PC-9 (cell line): ENCODE measurements at regions not wholly inside any gene's neighbourhood (a gene's known extent, or its start where the extent isn't known, plus 50 kb on each side); places are given as distances from the start of the nearest gene placed in this dataset.

ENCODE experiments used
- BruUV-seq: library from RNA; stranded (reverse); fragments of 400-500 nt; replicated peaks from 2 replicates; lab custom pipeline; 2021; lab: Mats Ljungman, UMichigan
- CTCF ChIA-PET: fragments of 300-600 bp; sonication (Branson Sonifier 250); formaldehyde crosslinking; loops from one replicate; lab custom pipeline; 2022; ENCODE audit warnings: antibody characterized with exemption; lab: Charles Lee
- POLR2A ChIA-PET: fragments of 300-600 bp; sonication (Branson Sonifier 250); formaldehyde crosslinking; loops from one replicate; lab custom pipeline; 2022; ENCODE audit warnings: antibody characterized with exemption; ENCODE audit not compliant: unreplicated experiment; lab: Charles Lee
- DNase-seq, 2 experiments: peaks; one replicate each; pipeline versions ENCODE4 v3.0.0 to v3.0.0-alpha.2; 2015 to 2022; ENCODE audit warnings: mixed read lengths in 1 of 2
- H2AFZ ChIP-seq: fragments of 200-600 bp; sonication (generic); 2 replicates; pipeline ENCODE4 v1.8.1; 2017; ENCODE audit warnings: antibody characterized with exemption
- H3F3A ChIP-seq: fragments of 200-600 bp; sonication (generic); 2 replicates; pipeline ENCODE4 v1.8.1; 2017; ENCODE audit warnings: antibody characterized with exemption, mild to moderate bottlenecking, low read depth; ENCODE audit not compliant: insufficient read depth
- H3K27ac ChIP-seq: fragments of 200-600 bp; sonication (generic); 2 replicates; pipeline ENCODE4 v1.6.1; 2016; ENCODE audit warnings: mixed run types
- H3K27me3 ChIP-seq: fragments of 200-600 bp; sonication (generic); 2 replicates; pipeline ENCODE4 v1.6.1; 2016; ENCODE audit warnings: low read depth, mixed run types; ENCODE audit not compliant: insufficient read depth
- H3K36me3 ChIP-seq: fragments of 200-600 bp; sonication (generic); 2 replicates; pipeline ENCODE4 v1.6.1; 2016; ENCODE audit warnings: low read depth, mixed run types
- H3K4me1 ChIP-seq: fragments of 200-600 bp; sonication (generic); replicated peaks from 2 replicates; pipeline ENCODE4 v1.6.1; 2016; ENCODE audit warnings: mixed run types; ENCODE audit not compliant: insufficient read depth
- H3K4me2 ChIP-seq: fragments of 200-600 bp; sonication (generic); 2 replicates; pipeline ENCODE4 v1.6.1; 2017; ENCODE audit warnings: mixed run types
- H3K4me3 ChIP-seq: fragments of 200-600 bp; sonication (generic); 2 replicates; pipeline ENCODE4 v1.6.1; 2016; ENCODE audit warnings: mixed run types
- H3K79me2 ChIP-seq: fragments of 200-600 bp; sonication (generic); 2 replicates; pipeline ENCODE4 v1.6.1; 2017; ENCODE audit warnings: low read depth, mixed run types
- H3K9me2 ChIP-seq: fragments of 200-600 bp; sonication (generic); 2 replicates; pipeline ENCODE4 v1.8.1; 2017; ENCODE audit warnings: mild to moderate bottlenecking; ENCODE audit not compliant: insufficient read depth
- H3K9me3 ChIP-seq: fragments of 200-600 bp; sonication (generic); 2 replicates; pipeline ENCODE4 v1.8.1; 2016; ENCODE audit warnings: low read depth; ENCODE audit not compliant: insufficient read depth
- H4K20me1 ChIP-seq: fragments of 200-600 bp; sonication (generic); 2 replicates; pipeline ENCODE4 v1.8.1; 2017; ENCODE audit not compliant: insufficient read depth
- EZH2 ChIP-seq: fragments of 200-600 bp; sonication (generic); IDR thresholded peaks from 2 replicates; pipeline ENCODE4 v1.8.0; 2017; ENCODE audit warnings: antibody characterized with exemption, low read depth
- intact Hi-C: fragments of 100-400 bp; cut with micrococcal nuclease; formaldehyde crosslinking; loops from one replicate; pipeline ENCODE4 v1.10.0; 2022; ENCODE audit not compliant: unreplicated experiment
- TF ChIP-seq, protein P1 (sequence below): fragments of 200-600 bp; sonication (generic); conservative IDR thresholded peaks from 2 replicates; pipeline ENCODE4 v1.6.1; 2017; ENCODE audit warnings: mixed run types, antibody characterized with exemption, mild to moderate bottlenecking, moderate library complexity

DNA sequence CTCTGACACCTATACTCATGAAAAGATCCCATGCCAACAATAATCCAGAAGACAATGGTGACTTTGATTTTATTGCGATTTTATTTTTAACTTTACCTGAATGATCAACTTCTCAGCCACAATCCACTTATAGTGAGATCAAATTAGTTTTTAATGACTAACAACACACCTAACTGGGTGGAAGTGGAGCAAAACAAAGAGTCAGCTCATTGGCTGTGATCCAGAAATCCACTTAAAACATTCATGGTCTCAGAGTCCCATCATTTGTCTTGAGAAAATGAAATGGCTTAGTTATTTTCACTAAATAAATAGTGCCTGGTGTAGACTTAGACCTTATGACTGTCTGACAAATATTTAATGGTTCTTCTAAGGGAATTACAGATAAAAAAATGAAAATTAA, 1177.8 kb downstream of the NLGN4Y start:
- Histone ChIP-seq H3K4me2 (no peak overlapping the region), H3K4me3 (no peak overlapping the region), H3K79me2 (no peaks in the 10 kb centered on the region), H3K27me3 (no peaks in the 10 kb centered on the region), H3K36me3 (no peaks in the 10 kb centered on the region), H3K4me1 (no peaks in the 10 kb centered on the region), H3K27ac (no peak overlapping the region), H3F3A (no peaks in the 10 kb centered on the region), H3K9me3 (no peaks in the 10 kb centered on the region), H2AFZ (no peak overlapping the region), H4K20me1 (no peaks in the 10 kb centered on the region), H3K9me2 (no peaks in the 10 kb centered on the region)
- BruUV-seq = no TSS peak
- ChIA-PET CTCF (no interaction called here), POLR2A (no interaction called here)
- no peak for DNase-seq
- intact Hi-C loops = no loop called here
- TF ChIP-seq, protein P1, sequence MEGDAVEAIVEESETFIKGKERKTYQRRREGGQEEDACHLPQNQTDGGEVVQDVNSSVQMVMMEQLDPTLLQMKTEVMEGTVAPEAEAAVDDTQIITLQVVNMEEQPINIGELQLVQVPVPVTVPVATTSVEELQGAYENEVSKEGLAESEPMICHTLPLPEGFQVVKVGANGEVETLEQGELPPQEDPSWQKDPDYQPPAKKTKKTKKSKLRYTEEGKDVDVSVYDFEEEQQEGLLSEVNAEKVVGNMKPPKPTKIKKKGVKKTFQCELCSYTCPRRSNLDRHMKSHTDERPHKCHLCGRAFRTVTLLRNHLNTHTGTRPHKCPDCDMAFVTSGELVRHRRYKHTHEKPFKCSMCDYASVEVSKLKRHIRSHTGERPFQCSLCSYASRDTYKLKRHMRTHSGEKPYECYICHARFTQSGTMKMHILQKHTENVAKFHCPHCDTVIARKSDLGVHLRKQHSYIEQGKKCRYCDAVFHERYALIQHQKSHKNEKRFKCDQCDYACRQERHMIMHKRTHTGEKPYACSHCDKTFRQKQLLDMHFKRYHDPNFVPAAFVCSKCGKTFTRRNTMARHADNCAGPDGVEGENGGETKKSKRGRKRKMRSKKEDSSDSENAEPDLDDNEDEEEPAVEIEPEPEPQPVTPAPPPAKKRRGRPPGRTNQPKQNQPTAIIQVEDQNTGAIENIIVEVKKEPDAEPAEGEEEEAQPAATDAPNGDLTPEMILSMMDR = no peak
- no peak for TF ChIP-seq EZH2

DNA sequence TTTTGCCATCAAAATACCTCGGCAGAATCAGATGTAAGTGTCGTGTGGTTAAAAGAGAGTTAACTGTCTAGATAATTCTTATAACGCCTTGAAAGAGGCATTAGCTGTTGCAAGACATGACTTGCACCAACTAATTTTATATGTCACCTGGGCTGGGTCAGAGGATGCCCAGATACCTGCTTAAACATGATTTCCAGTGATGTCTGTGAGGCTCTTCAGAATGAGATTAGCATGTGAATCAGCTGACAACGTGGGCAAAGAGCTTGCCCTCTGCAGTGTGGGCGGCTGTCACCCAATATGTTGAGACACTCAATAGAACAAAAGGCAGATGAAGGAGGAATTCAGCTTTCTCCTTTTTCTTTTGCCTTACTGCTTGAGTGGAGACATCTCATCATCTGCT, 1180.6 kb downstream of the NLGN4Y start:
- no peaks in the 10 kb centered on the region for H3K9me2 ChIP-seq
- POLR2A ChIA-PET = no interaction called here

DNA sequence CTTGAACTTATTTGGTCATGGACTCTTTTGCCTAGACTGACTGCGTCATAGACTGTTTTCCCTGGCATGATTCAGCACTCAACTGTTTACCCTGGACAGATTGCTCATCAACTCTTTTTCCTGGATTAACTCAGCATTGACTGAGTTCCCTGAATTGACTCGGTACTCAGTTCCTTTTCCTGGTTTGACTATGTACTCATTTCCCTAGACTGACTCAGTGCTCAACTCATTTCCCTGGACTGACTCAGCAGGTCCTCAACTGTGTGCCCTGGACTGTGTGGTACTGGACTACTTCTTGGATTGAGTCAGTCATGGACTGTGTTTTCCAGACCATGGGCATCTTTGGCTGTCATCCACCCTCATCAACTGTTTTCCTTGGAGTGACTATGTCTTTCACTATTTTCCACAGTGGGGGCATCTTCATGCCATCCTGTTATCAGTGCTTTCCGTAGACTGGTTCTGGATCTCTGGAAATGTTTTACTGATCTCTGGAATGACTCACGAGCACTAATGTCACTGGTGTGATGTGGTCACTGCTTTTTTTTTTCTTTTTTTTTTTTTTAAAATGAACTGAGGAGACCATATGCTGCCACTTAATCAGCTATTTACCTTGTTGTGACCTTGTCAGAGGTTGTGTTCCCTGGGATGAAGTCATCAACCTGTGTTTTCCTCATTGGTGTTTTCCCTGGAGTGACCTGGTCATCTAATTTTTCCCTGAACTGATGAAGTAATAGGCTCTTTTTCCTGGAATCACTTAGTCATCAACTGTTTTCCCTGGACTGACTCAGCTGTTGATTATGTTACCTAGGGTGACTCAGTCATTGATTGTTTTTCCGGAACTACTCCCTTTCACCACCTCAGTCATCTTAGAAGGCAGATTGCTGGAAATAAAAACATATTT, 1225.5 kb downstream of the NLGN4Y start:
- H3K9me3 ChIP-seq = no peaks in the 10 kb centered on the region
- no TSS peak for BruUV-seq
- no peaks in the 10 kb centered on the region for H3K9me2 ChIP-seq
- H3K4me2 ChIP-seq = no peak overlapping the region
- TF ChIP-seq EZH2 = no peak
- TF ChIP-seq, protein P1 = no peak
- intact Hi-C loops = no loop called here
- no peaks in the 10 kb centered on the region for H3K4me1 ChIP-seq
- H3K36me3 ChIP-seq = no peaks in the 10 kb centered on the region
- H3F3A ChIP-seq = no peaks in the 10 kb centered on the region
- no peak overlapping the region for H2AFZ ChIP-seq
- no peak overlapping the region for H3K4me3 ChIP-seq
- CTCF ChIA-PET = no interaction called here
- no peaks in the 10 kb centered on the region for H4K20me1 ChIP-seq
- POLR2A ChIA-PET = no interaction called here
- H3K79me2 ChIP-seq = no peaks in the 10 kb centered on the region
- H3K27ac ChIP-seq = no peak overlapping the region
- no peak for DNase-seq
- H3K27me3 ChIP-seq = no peaks in the 10 kb centered on the region

More for the DNA sequence above, 1180.6 kb downstream of the NLGN4Y start:
- CTCF ChIA-PET = no interaction called here
- DNase-seq = no peak
- intact Hi-C loops = no loop called here
- TF ChIP-seq EZH2 = no peak
- no peaks in the 10 kb centered on the region for H3F3A ChIP-seq
- no peak overlapping the region for H3K4me3 ChIP-seq
- no peaks in the 10 kb centered on the region for H3K9me3 ChIP-seq
- no TSS peak for BruUV-seq
- H4K20me1 ChIP-seq = no peaks in the 10 kb centered on the region
- H3K27me3 ChIP-seq = no peaks in the 10 kb centered on the region
- H3K27ac ChIP-seq = no peak overlapping the region
- H3K4me1 ChIP-seq = no peaks in the 10 kb centered on the region
- H3K4me2 ChIP-seq = no peak overlapping the region
- no peaks in the 10 kb centered on the region for H3K79me2 ChIP-seq
- H3K36me3 ChIP-seq = no peaks in the 10 kb centered on the region
- no peak overlapping the region for H2AFZ ChIP-seq
